Fibroblast of lung (primary cell): ENCODE measurements at regions not wholly inside any gene's neighbourhood (a gene's known extent, or its start where the extent isn't known, plus 50 kb on each side); places are given as distances from the start of the nearest gene placed in this dataset.

Source experiments
- EZH2 ChIP-seq: IDR thresholded peaks from 2 replicates; pipeline ENCODE4 v1.5.1; 2012; ENCODE audit warnings: low read length, control low read depth, mild to moderate bottlenecking; ENCODE audit errors: missing control alignments
- TF ChIP-seq, protein P1 (sequence below), 2 donors: IDR thresholded peaks in 1 of 2; conservative IDR thresholded peaks in 1 of 2; 1 replicate in 1 of 2; 2 replicates in 1 of 2; pipeline ENCODE4 v1.5.1; 2011 to 2012; ENCODE audit warnings: low read length in 2 of 2, control low read depth in 1 of 2, inconsistent platforms in 1 of 2, low read depth in 1 of 2, mild to moderate bottlenecking in 1 of 2

DNA sequence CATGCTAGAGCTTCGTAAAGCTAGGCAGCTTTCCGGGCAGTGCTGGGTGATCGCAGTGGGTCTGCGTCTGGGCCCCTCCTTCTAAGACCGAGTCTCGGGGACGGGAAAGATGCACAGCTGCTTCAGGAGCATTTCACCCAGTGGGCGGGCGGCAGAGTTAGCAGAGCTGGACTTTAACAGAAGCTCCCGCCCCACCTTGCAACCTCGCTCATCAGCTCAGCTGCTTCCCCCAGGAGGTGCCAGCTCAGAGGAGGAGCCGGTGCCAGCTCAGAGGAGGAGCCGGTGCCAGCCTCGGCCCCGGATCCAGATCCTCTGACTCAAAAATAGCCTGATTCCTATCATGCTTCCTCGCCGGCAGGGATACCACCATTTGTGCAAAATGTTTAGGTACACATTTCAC is 94.5 kb upstream of the RPS6KA2 start:
- TF ChIP-seq, protein P1, sequence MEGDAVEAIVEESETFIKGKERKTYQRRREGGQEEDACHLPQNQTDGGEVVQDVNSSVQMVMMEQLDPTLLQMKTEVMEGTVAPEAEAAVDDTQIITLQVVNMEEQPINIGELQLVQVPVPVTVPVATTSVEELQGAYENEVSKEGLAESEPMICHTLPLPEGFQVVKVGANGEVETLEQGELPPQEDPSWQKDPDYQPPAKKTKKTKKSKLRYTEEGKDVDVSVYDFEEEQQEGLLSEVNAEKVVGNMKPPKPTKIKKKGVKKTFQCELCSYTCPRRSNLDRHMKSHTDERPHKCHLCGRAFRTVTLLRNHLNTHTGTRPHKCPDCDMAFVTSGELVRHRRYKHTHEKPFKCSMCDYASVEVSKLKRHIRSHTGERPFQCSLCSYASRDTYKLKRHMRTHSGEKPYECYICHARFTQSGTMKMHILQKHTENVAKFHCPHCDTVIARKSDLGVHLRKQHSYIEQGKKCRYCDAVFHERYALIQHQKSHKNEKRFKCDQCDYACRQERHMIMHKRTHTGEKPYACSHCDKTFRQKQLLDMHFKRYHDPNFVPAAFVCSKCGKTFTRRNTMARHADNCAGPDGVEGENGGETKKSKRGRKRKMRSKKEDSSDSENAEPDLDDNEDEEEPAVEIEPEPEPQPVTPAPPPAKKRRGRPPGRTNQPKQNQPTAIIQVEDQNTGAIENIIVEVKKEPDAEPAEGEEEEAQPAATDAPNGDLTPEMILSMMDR (conservative IDR thresholded peaks at IDR 0.05 in 1 of 2, IDR thresholded peaks at IDR 0.05 in 1 of 2; ENCODE audit: low read depth in 1 of 2, low read length in 2 of 2): no peak
- no peak for TF ChIP-seq EZH2
